ENCODE measurements at regions not wholly inside any gene's neighbourhood (a gene's known extent, or its start where the extent isn't known, plus 50 kb on each side); places are given as distances from the start of the nearest gene placed in this dataset.
A peak's percentile ranks its signal among the peaks of the same experiment; 100 is the strongest.

DNA sequence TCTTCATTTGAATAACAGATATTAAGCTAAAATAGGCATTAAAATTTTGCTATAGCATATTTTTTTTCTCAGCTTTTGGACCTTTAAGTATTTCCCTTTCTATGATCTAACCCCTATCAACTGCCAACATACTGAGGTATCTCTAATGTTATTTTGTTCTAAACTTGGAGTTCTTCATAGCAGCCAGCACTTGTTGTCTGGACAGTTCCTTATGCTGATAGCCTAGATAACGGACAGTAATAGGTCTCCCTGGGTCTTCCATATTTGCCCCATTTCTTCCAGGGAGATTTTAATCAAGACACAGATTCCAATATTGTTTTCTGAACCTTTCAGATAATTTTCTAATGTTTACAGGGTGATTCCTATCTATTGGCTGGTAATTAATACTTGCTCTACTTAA lies 475.8 kb upstream of the MAP2 start:
- Histone ChIP-seq H3K9ac (ENCODE audit: low read length) (no peak overlapping the region), H2AFZ (ENCODE audit: low read depth, low read length) (no peak overlapping the region), H3K9me3 (ENCODE audit: low read length) (no peaks in the 10 kb centered on the region), H3K27ac (ENCODE audit: low read length) (no peak overlapping the region), H3K4me3 (ENCODE audit: low read length) (no peak overlapping the region), H3K4me2 (ENCODE audit: low read length) (no peak overlapping the region), H4K20me1 (ENCODE audit: insufficient read depth) (no peaks in the 10 kb centered on the region), H3K27me3 (ENCODE audit: insufficient read depth, low read depth, low read length) (no peaks in the 10 kb centered on the region), H3K9me2 (ENCODE audit: insufficient read depth, low read length) (no peaks in the 10 kb centered on the region), H3K79me2 (replicated peaks; ENCODE audit: insufficient read depth, low read length) (no peaks in the 10 kb centered on the region), H3K36me3 (ENCODE audit: insufficient read depth, low read length) (no peaks in the 10 kb centered on the region), H3F3A (ENCODE audit: insufficient read depth, low read length, poor library complexity, severe bottlenecking) (no peaks in the 10 kb centered on the region)
- no peak for TF ChIP-seq SMC3 (conservative IDR thresholded peaks at IDR 0.05; ENCODE audit: poor library complexity)
- no peak for TF ChIP-seq RAD21 (conservative IDR thresholded peaks at IDR 0.05)
- TF ChIP-seq EZH2 (IDR thresholded peaks at IDR 0.05; ENCODE audit: borderline replicate concordance, insufficient read depth, low read length, poor library complexity, severe bottlenecking): no peak
- TF ChIP-seq, protein P1, sequence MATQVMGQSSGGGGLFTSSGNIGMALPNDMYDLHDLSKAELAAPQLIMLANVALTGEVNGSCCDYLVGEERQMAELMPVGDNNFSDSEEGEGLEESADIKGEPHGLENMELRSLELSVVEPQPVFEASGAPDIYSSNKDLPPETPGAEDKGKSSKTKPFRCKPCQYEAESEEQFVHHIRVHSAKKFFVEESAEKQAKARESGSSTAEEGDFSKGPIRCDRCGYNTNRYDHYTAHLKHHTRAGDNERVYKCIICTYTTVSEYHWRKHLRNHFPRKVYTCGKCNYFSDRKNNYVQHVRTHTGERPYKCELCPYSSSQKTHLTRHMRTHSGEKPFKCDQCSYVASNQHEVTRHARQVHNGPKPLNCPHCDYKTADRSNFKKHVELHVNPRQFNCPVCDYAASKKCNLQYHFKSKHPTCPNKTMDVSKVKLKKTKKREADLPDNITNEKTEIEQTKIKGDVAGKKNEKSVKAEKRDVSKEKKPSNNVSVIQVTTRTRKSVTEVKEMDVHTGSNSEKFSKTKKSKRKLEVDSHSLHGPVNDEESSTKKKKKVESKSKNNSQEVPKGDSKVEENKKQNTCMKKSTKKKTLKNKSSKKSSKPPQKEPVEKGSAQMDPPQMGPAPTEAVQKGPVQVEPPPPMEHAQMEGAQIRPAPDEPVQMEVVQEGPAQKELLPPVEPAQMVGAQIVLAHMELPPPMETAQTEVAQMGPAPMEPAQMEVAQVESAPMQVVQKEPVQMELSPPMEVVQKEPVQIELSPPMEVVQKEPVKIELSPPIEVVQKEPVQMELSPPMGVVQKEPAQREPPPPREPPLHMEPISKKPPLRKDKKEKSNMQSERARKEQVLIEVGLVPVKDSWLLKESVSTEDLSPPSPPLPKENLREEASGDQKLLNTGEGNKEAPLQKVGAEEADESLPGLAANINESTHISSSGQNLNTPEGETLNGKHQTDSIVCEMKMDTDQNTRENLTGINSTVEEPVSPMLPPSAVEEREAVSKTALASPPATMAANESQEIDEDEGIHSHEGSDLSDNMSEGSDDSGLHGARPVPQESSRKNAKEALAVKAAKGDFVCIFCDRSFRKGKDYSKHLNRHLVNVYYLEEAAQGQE (IDR thresholded peaks at IDR 0.05; ENCODE audit: borderline replicate concordance): no peak
- no peak for TF ChIP-seq TAF1 (IDR thresholded peaks at IDR 0.05; ENCODE audit: low read depth)
- TF ChIP-seq POLR2AphosphoS5 (IDR thresholded peaks at IDR 0.05): no peak
- TF ChIP-seq, protein P2, sequence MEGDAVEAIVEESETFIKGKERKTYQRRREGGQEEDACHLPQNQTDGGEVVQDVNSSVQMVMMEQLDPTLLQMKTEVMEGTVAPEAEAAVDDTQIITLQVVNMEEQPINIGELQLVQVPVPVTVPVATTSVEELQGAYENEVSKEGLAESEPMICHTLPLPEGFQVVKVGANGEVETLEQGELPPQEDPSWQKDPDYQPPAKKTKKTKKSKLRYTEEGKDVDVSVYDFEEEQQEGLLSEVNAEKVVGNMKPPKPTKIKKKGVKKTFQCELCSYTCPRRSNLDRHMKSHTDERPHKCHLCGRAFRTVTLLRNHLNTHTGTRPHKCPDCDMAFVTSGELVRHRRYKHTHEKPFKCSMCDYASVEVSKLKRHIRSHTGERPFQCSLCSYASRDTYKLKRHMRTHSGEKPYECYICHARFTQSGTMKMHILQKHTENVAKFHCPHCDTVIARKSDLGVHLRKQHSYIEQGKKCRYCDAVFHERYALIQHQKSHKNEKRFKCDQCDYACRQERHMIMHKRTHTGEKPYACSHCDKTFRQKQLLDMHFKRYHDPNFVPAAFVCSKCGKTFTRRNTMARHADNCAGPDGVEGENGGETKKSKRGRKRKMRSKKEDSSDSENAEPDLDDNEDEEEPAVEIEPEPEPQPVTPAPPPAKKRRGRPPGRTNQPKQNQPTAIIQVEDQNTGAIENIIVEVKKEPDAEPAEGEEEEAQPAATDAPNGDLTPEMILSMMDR (IDR thresholded peaks at IDR 0.05; ENCODE audit: poor library complexity, severe bottlenecking): no peak
- TF ChIP-seq EP300 (conservative IDR thresholded peaks at IDR 0.05; ENCODE audit: poor library complexity, severe bottlenecking): no peak

DNA sequence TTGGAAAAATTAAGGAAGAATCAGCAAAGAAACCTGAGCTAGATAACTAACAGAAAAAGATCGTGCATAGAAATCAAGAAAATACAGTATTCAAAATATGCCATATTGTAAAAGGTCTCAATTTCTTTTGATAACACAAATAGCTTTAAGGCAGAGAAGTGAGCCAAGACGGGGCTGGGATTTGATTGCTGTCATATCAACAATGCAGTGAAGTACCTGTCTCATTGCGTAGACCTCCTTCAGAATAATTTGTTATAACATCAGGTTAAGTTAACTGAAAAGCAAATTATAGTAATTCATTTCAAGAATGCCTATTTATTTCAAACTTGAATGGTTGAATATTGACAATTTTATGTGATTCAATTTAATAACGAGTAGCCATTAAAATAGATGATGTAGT lies 453.8 kb upstream of the MAP2 start:
- H3K4me2 ChIP-seq (ENCODE audit: low read length): no peak overlapping the region
- H3K4me3 ChIP-seq (ENCODE audit: low read length): no peak overlapping the region
- TF ChIP-seq POLR2AphosphoS5 (IDR thresholded peaks at IDR 0.05): peak; percentile 74
- TF ChIP-seq EZH2 (IDR thresholded peaks at IDR 0.05; ENCODE audit: borderline replicate concordance, insufficient read depth, low read length, poor library complexity, severe bottlenecking): no peak
- TF ChIP-seq EP300 (conservative IDR thresholded peaks at IDR 0.05; ENCODE audit: poor library complexity, severe bottlenecking): peak; percentile 85
- no peaks in the 10 kb centered on the region for H3K36me3 ChIP-seq (ENCODE audit: insufficient read depth, low read length)
- H3K27me3 ChIP-seq (ENCODE audit: insufficient read depth, low read depth, low read length): no peaks in the 10 kb centered on the region
- H3K9ac ChIP-seq (ENCODE audit: low read length): no peak overlapping the region
- H3K27ac ChIP-seq (ENCODE audit: low read length): no peak overlapping the region
- no peaks in the 10 kb centered on the region for H3K9me2 ChIP-seq (ENCODE audit: insufficient read depth, low read length)
- no peaks in the 10 kb centered on the region for H3K79me2 ChIP-seq (replicated peaks; ENCODE audit: insufficient read depth, low read length)
- H3K9me3 ChIP-seq (ENCODE audit: low read length): no peaks in the 10 kb centered on the region
- no peaks in the 10 kb centered on the region for H3F3A ChIP-seq (ENCODE audit: insufficient read depth, low read length, poor library complexity, severe bottlenecking)
- H2AFZ ChIP-seq (ENCODE audit: low read depth, low read length): no peak overlapping the region
- H4K20me1 ChIP-seq (ENCODE audit: insufficient read depth): no peaks in the 10 kb centered on the region

DNA sequence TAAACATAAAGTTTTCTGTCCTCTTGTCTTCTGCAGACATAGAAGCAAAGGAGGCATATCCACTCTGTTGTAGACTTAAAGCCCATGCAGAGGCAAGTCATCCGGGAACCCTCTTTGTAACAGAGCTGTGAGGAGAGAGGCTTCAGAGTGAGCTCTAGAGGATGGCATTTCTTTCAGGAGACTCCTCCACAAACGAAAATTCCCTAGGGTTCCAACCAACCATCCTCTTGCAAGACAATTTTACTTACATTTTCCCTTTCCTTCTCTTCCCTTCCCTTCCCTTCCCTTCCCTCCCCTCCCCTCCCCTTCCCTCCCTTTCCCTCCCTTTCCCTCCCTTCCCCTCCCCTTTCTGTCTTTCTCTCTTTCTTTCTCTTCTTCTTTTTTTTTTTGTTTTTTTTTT lies 446.3 kb upstream of the MAP2 start:
- no peaks in the 10 kb centered on the region for H3K36me3 ChIP-seq (ENCODE audit: insufficient read depth, low read length)
- no peak overlapping the region for H3K4me2 ChIP-seq (ENCODE audit: low read length)
- H4K20me1 ChIP-seq (ENCODE audit: insufficient read depth): no peaks in the 10 kb centered on the region
- H3K27ac ChIP-seq (ENCODE audit: low read length): no peak overlapping the region
- no peaks in the 10 kb centered on the region for H3K27me3 ChIP-seq (ENCODE audit: insufficient read depth, low read depth, low read length)
- no peak overlapping the region for H3K4me3 ChIP-seq (ENCODE audit: low read length)
- H3K9me3 ChIP-seq (ENCODE audit: low read length): no peaks in the 10 kb centered on the region
- H3F3A ChIP-seq (ENCODE audit: insufficient read depth, low read length, poor library complexity, severe bottlenecking): no peaks in the 10 kb centered on the region
- H3K9me2 ChIP-seq (ENCODE audit: insufficient read depth, low read length): no peaks in the 10 kb centered on the region
- no peak overlapping the region for H2AFZ ChIP-seq (ENCODE audit: low read depth, low read length)
- H3K9ac ChIP-seq (ENCODE audit: low read length): no peak overlapping the region
- no peaks in the 10 kb centered on the region for H3K79me2 ChIP-seq (replicated peaks; ENCODE audit: insufficient read depth, low read length)
- TF ChIP-seq EZH2 (IDR thresholded peaks at IDR 0.05; ENCODE audit: borderline replicate concordance, insufficient read depth, low read length, poor library complexity, severe bottlenecking): no peak
- TF ChIP-seq, protein P1 (IDR thresholded peaks at IDR 0.05; ENCODE audit: borderline replicate concordance): no peak
- no peak for TF ChIP-seq POLR2AphosphoS5 (IDR thresholded peaks at IDR 0.05)
- no peak for TF ChIP-seq RAD21 (conservative IDR thresholded peaks at IDR 0.05)
- TF ChIP-seq TAF1 (IDR thresholded peaks at IDR 0.05; ENCODE audit: low read depth): no peak
- TF ChIP-seq SMC3 (conservative IDR thresholded peaks at IDR 0.05; ENCODE audit: poor library complexity): no peak
- no peak for TF ChIP-seq MXI1 (conservative IDR thresholded peaks at IDR 0.05; ENCODE audit: poor library complexity, severe bottlenecking)
- TF ChIP-seq, protein P2 (IDR thresholded peaks at IDR 0.05; ENCODE audit: poor library complexity, severe bottlenecking): no peak
- TF ChIP-seq EP300 (conservative IDR thresholded peaks at IDR 0.05; ENCODE audit: poor library complexity, severe bottlenecking): no peak
